Ovary (tissue), 7 donors: ENCODE measurements at regions not wholly inside any gene's neighbourhood (a gene's known extent, or its start where the extent isn't known, plus 50 kb on each side); places are given as distances from the start of the nearest gene placed in this dataset.

ENCODE experiments used
- DNase-seq, 5 donors: peaks; one replicate each; pipeline ENCODE4 v3.0.0-alpha.2; 2019 to 2020
- H3K27ac ChIP-seq, 2 donors: fragments of 200-600 bp; one replicate each; pipeline versions ENCODE4 v1.5.1 to v1.8.0; 2019 to 2022
- H3K27me3 ChIP-seq: fragments of 200-600 bp; one replicate; pipeline ENCODE4 v1.8.0; 2022
- H3K36me3 ChIP-seq: fragments of 200-600 bp; sonication (generic); one replicate; pipeline ENCODE4 v1.5.1; 2019
- H3K4me1 ChIP-seq: one replicate; pipeline ENCODE4 v1.8.1; 2013; ENCODE audit warnings: mild to moderate bottlenecking, moderate library complexity; ENCODE audit not compliant: insufficient read depth
- H3K4me3 ChIP-seq: fragments of 200-600 bp; sonication (generic); one replicate; pipeline ENCODE4 v1.5.1; 2017
- H3K9me3 ChIP-seq, 2 donors: fragments of 200-600 bp in 1 of 2; sonication (generic) in 1 of 2; one replicate each; pipeline versions ENCODE4 v1.5.1 to v1.8.1; 2013 to 2019; ENCODE audit warnings: mild to moderate bottlenecking in 1 of 2, moderate library complexity in 1 of 2
- EP300 ChIP-seq: sonication (generic); formaldehyde crosslinking; IDR thresholded peaks from one replicate; pipeline ENCODE4 v1.6.1; 2017; ENCODE audit warnings: antibody characterized with exemption
- POLR2A ChIP-seq: fragments of 450-650 bp; IDR thresholded peaks from one replicate; pipeline ENCODE4 v1.6.1; 2017; ENCODE audit warnings: antibody characterized with exemption, mild to moderate bottlenecking, moderate library complexity
- WGBS, 3 donors: extraction: QIAGEN DNeasy Blood & Tissue Kit in 1 of 3; methylation state at CpG; one replicate each; pipeline versions ENCODE4 v1.1.5 to v1.1.7; 2013 to 2017; 5-methylcytosine and 5-hydroxymethylcytosine counted together
- intact Hi-C, 4 donors: fragments of 100-400 bp; cut with DNase I; formaldehyde crosslinking; loops; one replicate each; pipeline versions ENCODE4 v1.11.0 to v1.15.1; 2022 to 2023
- TF ChIP-seq, protein P1 (sequence below), 3 donors: fragments of 450-650 bp in 2 of 3; fragments of 200-600 bp in 1 of 3; IDR thresholded peaks; one replicate each; pipeline versions ENCODE4 v1.5.1 to v1.8.0; 2016 to 2022; ENCODE audit warnings: antibody characterized with exemption in 3 of 3, mild to moderate bottlenecking in 1 of 3
- donor health status: DM: no; HTN: no; CAD: no; lungs with moderate emphysema.
- donor health status: DM: no; HTN: no; CAD: no.
- donor health status: Bipolar disorder and iron deficiency.
- donor health status: DM: no; HTN: no; CAD: no.
- donor health status: DM: yes; HTN: yes; CAD: no.

DNA sequence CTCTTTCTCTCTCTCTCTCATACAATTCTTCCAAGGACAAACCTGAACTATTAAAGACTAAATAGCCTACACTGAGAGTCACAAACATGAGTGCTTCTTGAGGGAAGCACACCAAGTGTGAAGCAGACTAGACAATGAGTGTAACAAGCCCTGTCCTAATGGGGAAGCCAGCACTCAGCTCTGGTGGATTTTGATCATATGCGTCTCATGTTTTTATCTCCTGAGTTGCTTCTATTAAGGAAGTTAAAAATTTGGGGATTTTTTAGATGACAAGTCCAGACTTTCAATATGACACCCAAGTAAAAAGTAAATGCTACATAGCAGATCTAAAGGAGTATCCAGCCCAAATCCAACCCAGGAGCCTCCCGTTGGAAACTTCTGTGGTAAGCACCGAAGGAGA, 437.8 kb downstream of the RFC3 start:
- no peak overlapping the region for H3K4me3 ChIP-seq
- no peak for DNase-seq
- no peaks in the 10 kb centered on the region for H3K27me3 ChIP-seq
- WGBS, 3 donors: 74 to 80% (median 79%) methylated on average over 3 of the region's 3 CpGs
- no peaks in the 10 kb centered on the region for H3K4me1 ChIP-seq
- intact Hi-C loops: no loop called here
- H3K27ac ChIP-seq: no peak overlapping the region
- H3K36me3 ChIP-seq: no peaks in the 10 kb centered on the region
- TF ChIP-seq POLR2A: no peak
- no peaks in the 10 kb centered on the region for H3K9me3 ChIP-seq

DNA sequence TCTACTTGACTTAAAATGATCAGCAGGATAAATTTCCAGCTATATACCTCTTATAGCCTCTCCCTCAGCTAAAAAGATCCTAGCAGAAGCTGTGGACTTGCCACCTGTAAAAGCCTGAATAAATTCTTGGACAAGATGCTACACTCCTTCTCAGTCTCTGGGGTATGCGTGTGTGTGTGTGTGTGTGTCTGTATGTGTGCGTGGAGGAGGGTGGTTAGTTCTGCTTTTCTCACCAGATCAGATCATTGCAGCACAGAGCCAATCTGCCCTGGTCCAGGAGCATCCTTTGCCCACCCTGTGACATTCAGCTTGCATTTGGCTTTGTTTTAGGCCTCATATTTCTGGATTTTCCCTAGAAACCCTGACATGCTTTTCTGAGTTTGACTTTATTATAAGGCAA, 438.3 kb downstream of the RFC3 start:
- H3K36me3 ChIP-seq: no peaks in the 10 kb centered on the region
- WGBS, 3 donors: 72 to 86% (median 74%) methylated on average over 2 of the region's 2 CpGs
- H3K27ac ChIP-seq: no peak overlapping the region
- H3K4me1 ChIP-seq: no peaks in the 10 kb centered on the region
- H3K4me3 ChIP-seq: no peak overlapping the region
- DNase-seq: no peak
- H3K9me3 ChIP-seq: no peaks in the 10 kb centered on the region
- intact Hi-C loops: no loop called here
- no peaks in the 10 kb centered on the region for H3K27me3 ChIP-seq
- TF ChIP-seq EP300 (no peak), POLR2A (no peak)
- TF ChIP-seq, protein P1, sequence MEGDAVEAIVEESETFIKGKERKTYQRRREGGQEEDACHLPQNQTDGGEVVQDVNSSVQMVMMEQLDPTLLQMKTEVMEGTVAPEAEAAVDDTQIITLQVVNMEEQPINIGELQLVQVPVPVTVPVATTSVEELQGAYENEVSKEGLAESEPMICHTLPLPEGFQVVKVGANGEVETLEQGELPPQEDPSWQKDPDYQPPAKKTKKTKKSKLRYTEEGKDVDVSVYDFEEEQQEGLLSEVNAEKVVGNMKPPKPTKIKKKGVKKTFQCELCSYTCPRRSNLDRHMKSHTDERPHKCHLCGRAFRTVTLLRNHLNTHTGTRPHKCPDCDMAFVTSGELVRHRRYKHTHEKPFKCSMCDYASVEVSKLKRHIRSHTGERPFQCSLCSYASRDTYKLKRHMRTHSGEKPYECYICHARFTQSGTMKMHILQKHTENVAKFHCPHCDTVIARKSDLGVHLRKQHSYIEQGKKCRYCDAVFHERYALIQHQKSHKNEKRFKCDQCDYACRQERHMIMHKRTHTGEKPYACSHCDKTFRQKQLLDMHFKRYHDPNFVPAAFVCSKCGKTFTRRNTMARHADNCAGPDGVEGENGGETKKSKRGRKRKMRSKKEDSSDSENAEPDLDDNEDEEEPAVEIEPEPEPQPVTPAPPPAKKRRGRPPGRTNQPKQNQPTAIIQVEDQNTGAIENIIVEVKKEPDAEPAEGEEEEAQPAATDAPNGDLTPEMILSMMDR (IDR thresholded peaks at IDR 0.05): no peak

DNA sequence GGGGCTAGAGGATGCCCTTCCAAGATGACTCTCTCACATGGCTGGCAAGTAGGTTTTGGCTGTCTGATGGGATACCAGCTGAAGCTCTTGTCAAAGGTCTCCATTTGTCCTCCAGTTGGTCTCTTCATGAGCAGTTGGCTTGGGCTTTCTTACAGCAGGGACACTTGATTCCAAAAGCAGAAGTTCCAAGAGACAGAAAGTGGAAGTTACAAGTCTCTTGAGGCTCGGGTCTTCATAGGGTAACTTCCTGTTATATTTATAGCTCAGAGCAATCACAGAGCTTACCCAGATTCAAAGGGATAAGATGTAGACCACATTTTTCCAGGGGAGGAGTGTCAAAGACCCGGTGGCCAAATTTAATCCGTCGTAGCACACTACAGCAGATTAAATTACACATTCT, 440.0 kb downstream of the RFC3 start:
- Histone ChIP-seq H3K27ac (no peak overlapping the region), H3K36me3 (no peaks in the 10 kb centered on the region), H3K4me1 (no peaks in the 10 kb centered on the region), H3K4me3 (no peak overlapping the region), H3K27me3 (no peaks in the 10 kb centered on the region), H3K9me3 (no peaks in the 10 kb centered on the region)
- 78 to 82% (median 78%) methylated on average over 4 of the region's 4 CpGs for WGBS, 3 donors
- DNase-seq: no peak
- no peak for TF ChIP-seq POLR2A
- TF ChIP-seq, protein P1 (IDR thresholded peaks at IDR 0.05): no peak
- intact Hi-C loops: no loop called here

DNA sequence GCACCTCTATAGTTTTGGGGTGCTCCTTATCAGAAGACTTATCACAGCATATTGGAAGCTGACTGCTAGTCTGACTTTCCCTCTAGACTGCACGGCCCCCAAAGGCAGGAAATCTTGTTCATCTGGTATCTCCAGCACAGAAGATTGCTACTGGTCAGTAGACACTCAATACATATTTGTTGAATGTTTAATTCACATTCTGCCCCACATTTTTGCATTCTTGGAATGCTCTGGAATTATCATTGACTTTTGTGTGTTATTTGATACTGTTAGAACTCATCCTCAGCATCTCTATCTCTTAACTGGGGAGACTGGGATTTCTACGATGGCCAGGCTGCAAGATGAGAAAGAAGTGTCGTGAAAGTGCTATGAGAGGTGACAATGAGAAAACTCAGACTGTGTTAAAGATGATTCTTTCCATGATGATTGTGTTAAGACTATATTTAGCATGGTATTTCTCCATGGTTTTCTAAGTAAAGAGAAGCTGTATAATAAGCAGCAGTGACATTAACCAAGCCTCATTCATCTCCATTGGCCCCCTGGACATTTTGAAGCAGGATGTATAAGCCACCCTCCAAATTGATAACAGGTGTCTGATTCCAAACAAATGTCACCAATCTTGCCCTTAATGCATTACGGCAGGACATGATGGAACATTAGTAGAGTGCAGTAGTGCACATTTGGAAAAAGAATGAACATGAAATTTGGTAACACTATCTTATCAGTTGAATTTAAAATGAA, 440.9 kb downstream of the RFC3 start:
- Histone ChIP-seq H3K9me3 (no peaks in the 10 kb centered on the region), H3K27me3 (no peaks in the 10 kb centered on the region), H3K4me1 (no peaks in the 10 kb centered on the region), H3K4me3 (no peak overlapping the region), H3K27ac (no peak overlapping the region), H3K36me3 (no peaks in the 10 kb centered on the region)
- 73 to 77% (median 75%) methylated on average over 4 of the region's 4 CpGs for WGBS, 3 donors
- intact Hi-C loops: no loop called here
- no peak for DNase-seq
- TF ChIP-seq POLR2A (no peak), EP300 (no peak)
- TF ChIP-seq, protein P1 (IDR thresholded peaks at IDR 0.05): no peak

DNA sequence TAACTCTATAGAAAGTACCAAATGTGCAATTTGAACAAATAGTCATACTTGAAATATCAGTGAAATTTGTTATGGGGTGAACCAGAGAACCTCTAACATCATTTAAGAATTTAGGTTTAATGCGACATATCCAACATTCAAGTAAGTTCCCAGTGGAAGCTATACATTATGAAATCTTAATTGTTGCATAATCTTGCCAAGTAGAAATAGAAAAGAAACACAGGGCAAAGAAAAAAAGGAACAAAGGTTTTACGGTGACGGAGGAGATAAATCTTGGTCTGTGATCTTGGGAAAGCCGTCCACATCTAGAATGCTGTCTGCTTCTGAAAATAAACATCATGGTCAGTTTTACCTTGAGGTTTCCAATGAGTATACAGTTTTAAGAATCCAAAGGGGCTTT, 445.7 kb downstream of the RFC3 start:
- Histone ChIP-seq H3K4me1 (no peaks in the 10 kb centered on the region), H3K4me3 (no peak overlapping the region), H3K27ac (no peak overlapping the region), H3K27me3 (no peaks in the 10 kb centered on the region), H3K9me3 (no peaks in the 10 kb centered on the region), H3K36me3 (no peaks in the 10 kb centered on the region)
- TF ChIP-seq EP300: no peak
- TF ChIP-seq POLR2A: no peak
- TF ChIP-seq, protein P1 (IDR thresholded peaks at IDR 0.05): no peak
- DNase-seq: no peak
- intact Hi-C loops: no loop called here
- 82 to 85% (median 83%) methylated on average over 4 of the region's 4 CpGs for WGBS, 3 donors
